ENCODE measurements at regions not wholly inside any gene's neighbourhood (a gene's known extent, or its start where the extent isn't known, plus 50 kb on each side); places are given as distances from the start of the nearest gene placed in this dataset.

- no peak for TF ChIP-seq SIN3A (IDR thresholded peaks at IDR 0.05; ENCODE audit: borderline replicate concordance, insufficient read depth, low read length)
Observed at GRCh38 chr1:38524025-38524641, 335.4 kb downstream of the RRAGC start.

- TF ChIP-seq REST (IDR thresholded peaks at IDR 0.05; ENCODE audit: insufficient read depth in 1 of 2, low read depth in 2 of 2, low read length in 2 of 2) (no peak), TAF1 (IDR thresholded peaks at IDR 0.05; ENCODE audit: borderline replicate concordance, insufficient read depth, low read length) (no peak), POLR2AphosphoS5 (IDR thresholded peaks at IDR 0.05; ENCODE audit: low read depth, low read length) (no peak)
Observed at GRCh38 chr1:38523568-38523939, 336.0 kb downstream of the RRAGC start.

GRCh38 chr1:38522915-38523567 is 336.5 kb downstream of the RRAGC start:
- no peak for TF ChIP-seq SIN3A (IDR thresholded peaks at IDR 0.05; ENCODE audit: borderline replicate concordance, insufficient read depth, low read length)
- TF ChIP-seq POLR2AphosphoS5 (IDR thresholded peaks at IDR 0.05; ENCODE audit: low read depth, low read length), result no peak
- TF ChIP-seq FOXP2 (optimal IDR thresholded peaks at IDR 0.05; ENCODE audit: borderline replicate concordance, extremely low read depth, extremely low read length, insufficient read depth), result no peak
- no peak for TF ChIP-seq REST (IDR thresholded peaks at IDR 0.05; ENCODE audit: insufficient read depth in 1 of 2, low read depth in 2 of 2, low read length in 2 of 2)
- no peak for TF ChIP-seq TAF1 (IDR thresholded peaks at IDR 0.05; ENCODE audit: borderline replicate concordance, insufficient read depth, low read length)

GRCh38 chr1:38516560-38516959 is 343.0 kb downstream of the RRAGC start:
- TF ChIP-seq POLR2AphosphoS5 (IDR thresholded peaks at IDR 0.05; ENCODE audit: low read depth, low read length) (no peak), SIN3A (IDR thresholded peaks at IDR 0.05; ENCODE audit: borderline replicate concordance, insufficient read depth, low read length) (no peak), REST (IDR thresholded peaks at IDR 0.05; ENCODE audit: insufficient read depth in 1 of 2, low read depth in 2 of 2, low read length in 2 of 2) (no peak), FOXP2 (optimal IDR thresholded peaks at IDR 0.05; ENCODE audit: borderline replicate concordance, extremely low read depth, extremely low read length, insufficient read depth) (no peak), TAF1 (IDR thresholded peaks at IDR 0.05; ENCODE audit: borderline replicate concordance, insufficient read depth, low read length) (no peak)

GRCh38 chr1:38512789-38513188 is 346.8 kb downstream of the RRAGC start:
- no peak for TF ChIP-seq SIN3A (IDR thresholded peaks at IDR 0.05; ENCODE audit: borderline replicate concordance, insufficient read depth, low read length)
- TF ChIP-seq REST (IDR thresholded peaks at IDR 0.05; ENCODE audit: insufficient read depth in 1 of 2, low read depth in 2 of 2, low read length in 2 of 2), result no peak
- no peak for TF ChIP-seq POLR2AphosphoS5 (IDR thresholded peaks at IDR 0.05; ENCODE audit: low read depth, low read length)
- no peak for TF ChIP-seq FOXP2 (optimal IDR thresholded peaks at IDR 0.05; ENCODE audit: borderline replicate concordance, extremely low read depth, extremely low read length, insufficient read depth)
- TF ChIP-seq TAF1 (IDR thresholded peaks at IDR 0.05; ENCODE audit: borderline replicate concordance, insufficient read depth, low read length), result no peak

Measured in PFSK-1 (cell line).